Neural cell (in vitro differentiated cells): ENCODE measurements at regions not wholly inside any gene's neighbourhood (a gene's known extent, or its start where the extent isn't known, plus 50 kb on each side); places are given as distances from the start of the nearest gene placed in this dataset.

ENCODE experiments used
- H2AFZ ChIP-seq: fragments of 200-600, 300-800 bp; sonication (generic), shearing (Covaris generic); 2 replicates; pipeline ENCODE4 v1.6.0; 2014; ENCODE audit warnings: low read depth, mild to moderate bottlenecking, antibody characterized with exemption, low read length, moderate library complexity
- H3F3A ChIP-seq: fragments of 200-600 bp; shearing (Covaris generic); 2 replicates; pipeline ENCODE4 v1.6.1; 2016; ENCODE audit warnings: mild to moderate bottlenecking, moderate library complexity, mixed read lengths, antibody characterized with exemption, low read length; ENCODE audit not compliant: insufficient read depth, poor library complexity, severe bottlenecking
- H3K27ac ChIP-seq: fragments of 200-600, 300-800 bp; sonication (generic), shearing (Covaris generic); 2 replicates; pipeline ENCODE4 v1.5.1; 2014; ENCODE audit warnings: mild to moderate bottlenecking, low read length, moderate library complexity
- H3K27me3 ChIP-seq: fragments of 300-800, 200-600 bp; sonication (generic), shearing (Covaris generic); 2 replicates; pipeline ENCODE4 v1.6.0; 2014; ENCODE audit warnings: mild to moderate bottlenecking, low read depth, low read length, moderate library complexity; ENCODE audit not compliant: insufficient read depth
- H3K36me3 ChIP-seq: fragments of 300-800, 200-600 bp; sonication (generic), shearing (Covaris generic); 2 replicates; pipeline ENCODE4 v1.5.1; 2014; ENCODE audit warnings: mild to moderate bottlenecking, antibody characterized with exemption, low read length, moderate library complexity; ENCODE audit not compliant: insufficient read depth
- H3K4me2 ChIP-seq: fragments of 300-800, 200-600 bp; sonication (generic), shearing (Covaris generic); 2 replicates; pipeline ENCODE4 v1.6.0; 2014; ENCODE audit warnings: mild to moderate bottlenecking, low read length
- H3K4me3 ChIP-seq: fragments of 300-800, 200-600 bp; sonication (generic), shearing (Covaris generic); 2 replicates; pipeline ENCODE4 v1.5.1; 2014; ENCODE audit warnings: mild to moderate bottlenecking, low read length, moderate library complexity
- H3K79me2 ChIP-seq: fragments of 200-600 bp; shearing (Covaris generic); replicated peaks from 2 replicates; pipeline ENCODE4 v1.6.0; 2014; ENCODE audit warnings: mild to moderate bottlenecking, low read length, moderate library complexity; ENCODE audit not compliant: insufficient read depth
- H3K9ac ChIP-seq: fragments of 300-800, 200-600 bp; sonication (generic), shearing (Covaris generic); 2 replicates; pipeline ENCODE4 v1.6.1; 2016; ENCODE audit warnings: mild to moderate bottlenecking, low read length, mixed read lengths
- H3K9me2 ChIP-seq: fragments of 200-600 bp; shearing (Covaris generic); 2 replicates; pipeline ENCODE4 v1.6.1; 2016; ENCODE audit warnings: mild to moderate bottlenecking, low read length, mixed read lengths; ENCODE audit not compliant: insufficient read depth
- H3K9me3 ChIP-seq: fragments of 200-600, 300-800 bp; sonication (generic), shearing (Covaris generic); 2 replicates; pipeline ENCODE4 v1.6.1; 2016; ENCODE audit warnings: mild to moderate bottlenecking, mixed run types, low read length, moderate library complexity, mixed read lengths
- H4K20me1 ChIP-seq: fragments of 200-600 bp; shearing (Covaris generic); 2 replicates; pipeline ENCODE4 v1.6.1; 2016; ENCODE audit warnings: mild to moderate bottlenecking, mixed run types; ENCODE audit not compliant: insufficient read depth
- CTCF ChIP-seq: fragments of 450-650 bp; IDR thresholded peaks from 2 replicates; pipeline ENCODE4 v1.5.1; 2014; ENCODE audit warnings: antibody characterized with exemption, mild to moderate bottlenecking, moderate library complexity; ENCODE audit not compliant: poor library complexity, severe bottlenecking
- EP300 ChIP-seq: fragments of 450-650 bp; conservative IDR thresholded peaks from 2 replicates; pipeline ENCODE4 v1.6.1; 2014; ENCODE audit warnings: antibody characterized with exemption, mild to moderate bottlenecking, moderate library complexity; ENCODE audit not compliant: poor library complexity, severe bottlenecking
- EZH2 ChIP-seq: fragments of 200-600, 300-800 bp; shearing (Covaris generic), sonication (generic); IDR thresholded peaks from 2 replicates; pipeline ENCODE4 v1.6.1; 2014; ENCODE audit warnings: antibody characterized with exemption, low read length, borderline replicate concordance, mild to moderate bottlenecking; ENCODE audit not compliant: insufficient read depth, poor library complexity, severe bottlenecking
- MXI1 ChIP-seq: fragments of 450-650 bp; conservative IDR thresholded peaks from 2 replicates; pipeline ENCODE4 v1.6.1; 2014; ENCODE audit warnings: antibody characterized with exemption, mild to moderate bottlenecking; ENCODE audit not compliant: poor library complexity, severe bottlenecking
- POLR2AphosphoS5 ChIP-seq: IDR thresholded peaks from 2 replicates; pipeline ENCODE4 v1.6.1; 2012
- RAD21 ChIP-seq: fragments of 450-650 bp; conservative IDR thresholded peaks from 2 replicates; pipeline ENCODE4 v1.6.1; 2014; ENCODE audit warnings: antibody characterized with exemption, mild to moderate bottlenecking, moderate library complexity
- REST ChIP-seq: IDR thresholded peaks from 2 replicates; pipeline ENCODE4 v1.6.1; 2012; ENCODE audit warnings: borderline replicate concordance
- SMC3 ChIP-seq: fragments of 450-650 bp; conservative IDR thresholded peaks from 2 replicates; pipeline ENCODE4 v1.6.1; 2014; ENCODE audit warnings: antibody characterized with exemption, mild to moderate bottlenecking, moderate library complexity; ENCODE audit not compliant: poor library complexity
- TAF1 ChIP-seq: IDR thresholded peaks from 2 replicates; pipeline ENCODE4 v1.6.1; 2012; ENCODE audit warnings: low read depth

GRCh38 chr5:155619688-155620087 lies 606.1 kb downstream of the KIF4B start:
- no peaks in the 10 kb centered on the region for H3K27me3 ChIP-seq
- H3K79me2 ChIP-seq: no peaks in the 10 kb centered on the region
- no peaks in the 10 kb centered on the region for H3K9me3 ChIP-seq
- H3K4me3 ChIP-seq: no peak overlapping the region
- H3F3A ChIP-seq: no peaks in the 10 kb centered on the region
- H2AFZ ChIP-seq: no peak overlapping the region
- no peak overlapping the region for H3K4me2 ChIP-seq
- no peaks in the 10 kb centered on the region for H4K20me1 ChIP-seq
- H3K9ac ChIP-seq: no peak overlapping the region
- H3K27ac ChIP-seq: no peak overlapping the region
- no peaks in the 10 kb centered on the region for H3K9me2 ChIP-seq
- TF ChIP-seq POLR2AphosphoS5 (no peak), RAD21 (no peak), MXI1 (no peak), EP300 (no peak), EZH2 (no peak), TAF1 (no peak), CTCF (no peak)
- H3K36me3 ChIP-seq: no peaks in the 10 kb centered on the region

DNA sequence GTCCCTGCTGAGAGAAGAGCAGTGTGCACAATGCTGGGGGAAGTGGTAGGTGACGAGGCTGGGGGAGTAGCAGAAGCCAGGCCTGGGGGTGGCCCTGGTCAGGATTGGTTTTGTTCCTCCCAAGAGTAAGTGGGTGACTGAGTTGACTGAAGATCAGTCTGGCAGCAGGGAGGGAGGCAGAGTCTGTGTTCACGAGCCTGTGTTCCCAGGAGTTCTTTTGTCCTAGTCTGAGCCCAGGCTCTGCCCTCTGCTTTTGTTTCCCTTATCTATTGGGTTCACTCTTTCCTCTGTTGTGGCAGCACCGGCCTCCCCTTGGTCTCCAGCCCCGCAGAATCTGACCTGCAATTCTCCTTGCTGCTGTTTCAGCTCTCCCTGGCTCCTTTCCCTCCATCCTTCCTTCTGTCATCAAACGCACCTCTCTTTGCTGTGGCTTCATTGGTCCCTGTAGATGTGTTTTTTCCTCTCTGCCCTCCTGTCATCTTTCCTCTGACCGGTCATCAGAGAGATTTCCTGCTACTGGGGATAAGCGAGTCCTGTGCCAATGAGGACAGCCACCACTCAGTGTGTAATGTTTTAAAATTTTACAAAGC lies 607.4 kb downstream of the KIF4B start:
- H3K27me3 ChIP-seq: no peaks in the 10 kb centered on the region
- no peaks in the 10 kb centered on the region for H4K20me1 ChIP-seq
- H3F3A ChIP-seq: no peaks in the 10 kb centered on the region
- no peak overlapping the region for H3K4me3 ChIP-seq
- no peaks in the 10 kb centered on the region for H3K9me3 ChIP-seq
- no peak for TF ChIP-seq TAF1
- no peak for TF ChIP-seq RAD21
- TF ChIP-seq SMC3: no peak
- TF ChIP-seq EZH2: no peak
- TF ChIP-seq REST: no peak
- no peak for TF ChIP-seq CTCF
- no peak for TF ChIP-seq EP300
- TF ChIP-seq MXI1: no peak
- no peak for TF ChIP-seq POLR2AphosphoS5
- no peaks in the 10 kb centered on the region for H3K36me3 ChIP-seq
- no peak overlapping the region for H3K9ac ChIP-seq
- no peak overlapping the region for H3K27ac ChIP-seq
- H3K4me2 ChIP-seq: no peak overlapping the region
- H3K9me2 ChIP-seq: no peaks in the 10 kb centered on the region
- no peak overlapping the region for H2AFZ ChIP-seq
- H3K79me2 ChIP-seq: no peaks in the 10 kb centered on the region
